Activated CD4-positive, CD25-positive, alpha-beta regulatory T cell treated with anti-CD3 and anti-CD28 coated beads, Interleukin-2, amount 50 U/mL, for 24 hours (primary cell): ENCODE measurements at regions not wholly inside any gene's neighbourhood (a gene's known extent, or its start where the extent isn't known, plus 50 kb on each side); places are given as distances from the start of the nearest gene placed in this dataset.
"Not testable (repeated sequence)": the region's sequence is repeated elsewhere in the genome, so short reads cannot be mapped to it uniquely, and the experiment has no call there.

Experiments
- ATAC-seq, 2 donors: fragments of 150-1000 bp; cut with Tn5 transposase; one replicate each; pipeline ENCODE4 v1.10.0; 2021; ENCODE audit warnings: mild to moderate bottlenecking in 1 of 2, moderate library complexity in 1 of 2

GRCh38 chr2:183465048-183465447 is 340.8 kb downstream of the NUP35 start:
- no peak for ATAC-seq

- ATAC-seq, result no peak
Measured at GRCh38 chr2:183474912-183475695, 350.9 kb downstream of the NUP35 start.

- ATAC-seq, result no peak
Measured at GRCh38 chr2:183476490-183476889, 352.2 kb downstream of the NUP35 start.

- no peak for ATAC-seq
Measured at GRCh38 chr2:183477296-183477695, 353.1 kb downstream of the NUP35 start.

GRCh38 chr2:183478941-183479595 is 354.8 kb downstream of the NUP35 start:
- not testable (repeated sequence) for ATAC-seq

GRCh38 chr2:183487326-183487725 is 363.1 kb downstream of the NUP35 start:
- ATAC-seq, result no peak

- no peak for ATAC-seq
Measured at GRCh38 chr2:183488421-183488820, 364.2 kb downstream of the NUP35 start.

GRCh38 chr2:183490489-183490888 is 366.2 kb downstream of the NUP35 start:
- ATAC-seq, result no peak

- no peak for ATAC-seq
Measured at GRCh38 chr2:183490914-183491313, 366.7 kb downstream of the NUP35 start.

GRCh38 chr2:183493040-183493439 is 368.8 kb downstream of the NUP35 start:
- no peak for ATAC-seq

GRCh38 chr2:183495079-183495478 is 370.8 kb downstream of the NUP35 start:
- no peak for ATAC-seq

GRCh38 chr2:183495589-183496267 is 371.5 kb downstream of the NUP35 start:
- no peak for ATAC-seq

- no peak for ATAC-seq
Measured at GRCh38 chr2:183497861-183498260, 373.6 kb downstream of the NUP35 start.

- ATAC-seq, result no peak
Measured at GRCh38 chr2:183505911-183506310, 381.7 kb downstream of the NUP35 start.

GRCh38 chr2:183511154-183511553 is 386.9 kb downstream of the NUP35 start:
- no peak for ATAC-seq

- no peak for ATAC-seq
Measured at GRCh38 chr2:183519371-183520056, 395.3 kb downstream of the NUP35 start.

GRCh38 chr2:183521911-183522310 is 397.7 kb downstream of the NUP35 start:
- ATAC-seq, result no peak

GRCh38 chr2:183522489-183523266 is 398.4 kb downstream of the NUP35 start:
- ATAC-seq, result no peak

- ATAC-seq, result no peak
Measured at GRCh38 chr2:183530333-183530901, 406.2 kb downstream of the NUP35 start.

- ATAC-seq, result no peak
Measured at GRCh38 chr2:183532514-183532913, 408.3 kb downstream of the NUP35 start.

- ATAC-seq, result no peak
Measured at GRCh38 chr2:183533021-183533420, 408.8 kb downstream of the NUP35 start.

- ATAC-seq, result no peak
Measured at GRCh38 chr2:183536290-183536689, 412.0 kb downstream of the NUP35 start.
